T-cell (primary cell): ENCODE measurements at regions not wholly inside any gene's neighbourhood (a gene's known extent, or its start where the extent isn't known, plus 50 kb on each side); places are given as distances from the start of the nearest gene placed in this dataset.

Source experiments
- ATAC-seq, 4 experiments: fragments of 200-7000 bp in 3 of 4; fragments of 150-1000 bp in 1 of 4; cut with Tn5 transposase; replicated peaks in 1 of 4; 1 replicate in 3 of 4; 2 replicates in 1 of 4; pipeline ENCODE4 v1.10.0; 2021; ENCODE audit warnings: moderate library complexity in 3 of 4, mild to moderate bottlenecking in 2 of 4, moderate number of reproducible peaks in 1 of 4
- CTCF ChIA-PET, 2 donors: fragments of 300-600 bp; sonication (Branson Sonifier 250); formaldehyde crosslinking; loops; one replicate each; lab custom pipeline; 2022; ENCODE audit warnings: antibody characterized with exemption in 2 of 2; lab: Charles Lee
- POLR2A ChIA-PET, 2 donors: fragments of 300-600 bp; sonication (Branson Sonifier 250); formaldehyde crosslinking; loops; one replicate each; lab custom pipeline; 2022; ENCODE audit warnings: antibody characterized with exemption in 2 of 2; lab: Charles Lee
- DNase-seq, 35 experiments: peaks; one replicate each; pipeline versions ENCODE4 v3.0.0 to v3.0.0-alpha.2; 2013 to 2023
- H3K27ac ChIP-seq: one replicate; pipeline ENCODE4 v1.5.1; 2013; ENCODE audit warnings: low read length
- H3K27me3 ChIP-seq, 2 experiments: replicated peaks in 1 of 2; 1 replicate in 1 of 2; 2 replicates in 1 of 2; pipeline versions ENCODE4 v1.6.1 to v1.7.0; 2013; ENCODE audit warnings: low read length in 1 of 2, mixed read lengths in 1 of 2; ENCODE audit not compliant: control insufficient read depth in 2 of 2, insufficient read depth in 2 of 2; ENCODE audit errors: extremely low read depth in 1 of 2
- H3K36me3 ChIP-seq, 2 donors: 1 replicate in 1 of 2; 2 replicates in 1 of 2; pipeline versions ENCODE4 v1.6.1 to v1.7.0; 2013; ENCODE audit warnings: low read length in 1 of 2; ENCODE audit not compliant: control insufficient read depth in 2 of 2, insufficient read depth in 1 of 2; ENCODE audit errors: extremely low read depth in 1 of 2
- H3K4me1 ChIP-seq, 2 experiments: 1 replicate in 1 of 2; 2 replicates in 1 of 2; pipeline versions ENCODE4 v1.6.1 to v1.7.0; 2013; ENCODE audit warnings: low read length in 2 of 2, mixed read lengths in 1 of 2; ENCODE audit not compliant: insufficient read depth in 2 of 2, control insufficient read depth in 1 of 2; ENCODE audit errors: extremely low read depth in 1 of 2
- H3K4me3 ChIP-seq, 2 donors: 1 replicate in 1 of 2; 2 replicates in 1 of 2; pipeline versions ENCODE4 v1.5.1 to v1.7.0; 2013; ENCODE audit warnings: mild to moderate bottlenecking in 2 of 2, low read length in 1 of 2, moderate library complexity in 1 of 2; ENCODE audit not compliant: control insufficient read depth in 1 of 2; ENCODE audit errors: extremely low read depth in 1 of 2
- H3K9me3 ChIP-seq: 2 replicates; pipeline ENCODE4 v1.7.0; 2013
- H3K27ac Mint-ChIP-seq, 2 donors: one replicate each; pipeline ENCODE4 v1.8.0; 2020 to 2021; ENCODE audit warnings: mild to moderate bottlenecking in 2 of 2, mixed read lengths in 2 of 2
- H3K27me3 Mint-ChIP-seq, 2 donors: one replicate each; pipeline ENCODE4 v1.8.0; 2021 to 2022; ENCODE audit warnings: mixed read lengths in 2 of 2
- H3K36me3 Mint-ChIP-seq: one replicate; pipeline ENCODE4 v1.8.0; 2021; ENCODE audit warnings: mixed read lengths
- H3K4me1 Mint-ChIP-seq, 3 donors: one replicate each; pipeline ENCODE4 v1.8.0; 2020 to 2022; ENCODE audit warnings: mixed read lengths in 3 of 3, mild to moderate bottlenecking in 1 of 3
- H3K4me3 Mint-ChIP-seq, 3 donors: one replicate each; pipeline ENCODE4 v1.8.0; 2020 to 2022; ENCODE audit warnings: mild to moderate bottlenecking in 3 of 3, mixed read lengths in 3 of 3, moderate library complexity in 3 of 3
- H3K9me3 Mint-ChIP-seq, 3 donors: one replicate each; pipeline ENCODE4 v1.8.0; 2020 to 2022; ENCODE audit warnings: mixed read lengths in 3 of 3
- WGBS: methylation state at CpG from one replicate; pipeline ENCODE4 v1.1.5; 2013; ENCODE audit warnings: missing lambda C conversion rate; ENCODE audit not compliant: insufficient coverage; 5-methylcytosine and 5-hydroxymethylcytosine counted together

DNA sequence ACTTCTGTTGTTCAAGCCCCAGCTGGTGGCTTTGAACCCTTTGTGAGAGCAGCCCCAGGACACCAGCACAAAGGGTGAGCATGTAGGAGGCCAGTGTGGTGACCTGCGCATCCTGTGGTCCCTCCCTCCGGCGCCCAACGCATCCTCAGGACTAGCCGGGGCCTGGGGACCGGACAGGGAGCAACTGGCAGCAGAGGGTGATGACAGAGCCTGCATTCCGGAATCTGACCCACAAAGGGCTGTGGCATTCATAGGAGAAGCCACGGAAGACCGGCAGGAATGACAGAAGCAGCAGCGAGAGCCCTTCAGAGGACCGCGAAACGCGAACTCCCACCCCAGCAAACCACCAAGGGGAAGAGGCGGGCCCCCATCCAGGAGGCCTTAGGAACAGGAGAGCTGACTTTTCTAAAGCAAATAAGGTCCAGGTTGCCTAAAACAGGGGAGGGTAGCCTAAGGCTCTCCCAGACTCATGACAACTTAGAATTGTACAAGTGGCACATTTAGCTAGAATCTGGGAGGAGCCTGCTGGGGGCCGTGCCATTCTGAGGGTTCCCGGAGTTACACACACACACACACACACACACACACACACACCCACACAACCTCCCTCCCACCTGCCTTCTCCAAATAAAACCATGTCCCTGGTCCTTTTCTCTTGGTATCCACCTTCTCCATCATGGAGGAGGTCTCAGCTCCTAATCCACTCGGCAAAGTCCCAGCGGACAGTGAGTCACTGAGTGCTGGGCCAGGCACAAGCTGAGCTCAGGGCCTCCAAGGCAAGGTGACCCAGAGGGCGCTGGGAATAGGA is 232.7 kb downstream of the CTTN start:
- H3K36me3 ChIP-seq: no peaks in the 10 kb centered on the region
- Mint-ChIP-seq H3K27ac (no peak overlapping the region), H3K36me3 (no peaks in the 10 kb centered on the region), H3K4me1 (peaks cover 0 to 2% (median 0%) of the 10 kb centered on the region in 3 donors), H3K4me3 (no peak overlapping the region), H3K9me3 (no peaks in the 10 kb centered on the region), H3K27me3 (peaks cover 6 to 8% of the 10 kb centered on the region in 2 donors)
- H3K4me3 ChIP-seq: no peak overlapping the region
- DNase-seq (no peak), ATAC-seq (no peak)
- CTCF ChIA-PET: no interaction called here
- peaks cover 0 to 29% of the 10 kb centered on the region in 2 experiments for H3K27me3 ChIP-seq
- no peaks in the 10 kb centered on the region for H3K4me1 ChIP-seq
- POLR2A ChIA-PET: no interaction called here
- no peak overlapping the region for H3K27ac ChIP-seq
- 85% methylated on average over 10 of the region's 20 CpGs for WGBS
- H3K9me3 ChIP-seq: no peaks in the 10 kb centered on the region

DNA sequence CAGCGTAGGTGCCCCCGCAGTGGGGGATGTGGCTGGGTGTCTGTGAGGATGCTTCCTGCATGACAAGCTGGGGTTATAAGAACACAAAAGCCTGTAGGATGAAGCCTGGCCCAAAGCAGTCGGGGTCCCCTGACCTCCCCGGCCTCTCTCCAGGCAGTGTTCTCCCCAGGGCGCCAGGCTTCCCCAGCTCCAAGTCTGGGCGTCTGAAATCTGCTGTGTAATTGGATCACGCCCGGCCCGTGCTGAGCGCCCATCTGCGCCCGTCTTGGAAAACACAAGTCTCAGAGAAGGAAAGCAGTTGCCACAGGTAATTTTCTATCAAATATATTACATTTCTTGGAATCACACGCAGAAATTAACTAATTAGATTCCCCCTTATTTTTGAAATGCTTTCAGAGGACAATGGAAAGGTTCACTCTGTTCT is 233.3 kb downstream of the CTTN start:
- ChIA-PET POLR2A (no interaction called here), CTCF (no interaction called here)
- no peaks in the 10 kb centered on the region for H3K36me3 Mint-ChIP-seq
- Histone ChIP-seq H3K9me3 (no peaks in the 10 kb centered on the region), H3K4me3 (no peak overlapping the region), H3K4me1 (no peaks in the 10 kb centered on the region), H3K27me3 (peaks cover 0 to 28% of the 10 kb centered on the region in 2 experiments), H3K36me3 (no peaks in the 10 kb centered on the region), H3K27ac (no peak overlapping the region)
- H3K27ac Mint-ChIP-seq: no peak overlapping the region
- 87% methylated on average over 10 of the region's 13 CpGs for WGBS
- peaks cover 0 to 2% (median 0%) of the 10 kb centered on the region in 3 donors for H3K4me1 Mint-ChIP-seq
- H3K27me3 Mint-ChIP-seq: peaks cover 4 to 6% of the 10 kb centered on the region in 2 donors
- no peaks in the 10 kb centered on the region for H3K9me3 Mint-ChIP-seq
- no peak for ATAC-seq
- DNase-seq: no peak
- no peak overlapping the region for H3K4me3 Mint-ChIP-seq

DNA sequence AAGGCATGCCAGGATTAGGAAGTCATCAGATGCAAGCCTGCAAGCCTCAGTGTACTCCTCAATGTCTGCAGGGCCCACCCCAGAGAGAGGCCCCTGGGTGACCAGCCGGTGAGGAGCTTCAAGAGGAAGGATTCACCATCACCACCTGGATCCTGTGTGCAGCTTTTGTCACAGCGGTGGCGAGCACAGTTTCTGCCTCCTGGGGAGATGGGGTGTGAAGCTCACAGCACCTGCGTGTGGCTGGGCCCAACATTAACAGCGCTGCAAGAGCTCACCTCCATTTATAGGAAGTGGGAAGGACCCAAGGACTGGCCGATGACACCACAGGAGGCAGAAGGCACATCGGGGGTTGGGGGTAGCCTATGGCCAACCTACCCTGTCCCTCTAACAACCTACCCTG is 235.3 kb downstream of the CTTN start:
- Histone ChIP-seq H3K36me3 (no peaks in the 10 kb centered on the region), H3K27me3 (peaks cover 0 to 26% of the 10 kb centered on the region in 2 experiments)
- CTCF ChIA-PET: no interaction called here

DNA sequence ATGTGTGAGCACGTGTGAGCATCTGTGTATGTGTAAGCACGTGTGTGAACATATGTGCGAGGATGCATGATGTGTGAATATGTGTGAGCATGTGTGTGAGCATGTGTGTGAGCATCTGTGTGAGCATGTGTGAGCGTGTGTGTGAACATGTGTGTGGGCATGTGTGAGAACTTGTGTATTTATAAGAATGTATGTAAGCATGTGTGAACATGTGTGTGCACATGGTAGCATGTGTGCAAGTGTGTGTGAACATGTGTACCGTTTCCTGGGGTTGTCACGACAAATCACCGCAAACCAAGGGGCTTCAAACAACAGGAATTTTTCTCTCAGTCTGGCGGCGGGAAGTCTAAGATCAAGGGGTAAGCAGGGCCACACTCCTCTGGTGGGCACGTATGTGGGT is 238.3 kb downstream of the CTTN start:
- ChIA-PET POLR2A (no interaction called here), CTCF (no interaction called here)
- no peak for DNase-seq
- ATAC-seq: no peak
- H3K9me3 ChIP-seq: no peaks in the 10 kb centered on the region
- WGBS: 95% methylated on average over 10 of the region's 10 CpGs
- no peak overlapping the region for H3K4me3 ChIP-seq
- no peak overlapping the region for H3K27ac ChIP-seq
- no peaks in the 10 kb centered on the region for H3K36me3 ChIP-seq
- Mint-ChIP-seq H3K4me3 (no peak overlapping the region), H3K27ac (no peak overlapping the region), H3K4me1 (no peaks in the 10 kb centered on the region), H3K9me3 (no peaks in the 10 kb centered on the region), H3K36me3 (no peaks in the 10 kb centered on the region), H3K27me3 (peaks cover 12% of the 10 kb centered on the region in 2 donors)
- no peaks in the 10 kb centered on the region for H3K4me1 ChIP-seq
- peaks cover 0 to 14% of the 10 kb centered on the region in 2 experiments for H3K27me3 ChIP-seq

More for the DNA sequence above, 235.3 kb downstream of the CTTN start:
- POLR2A ChIA-PET: no interaction called here
- WGBS: 69% methylated on average over 2 of the region's 7 CpGs
- ATAC-seq (no peak), DNase-seq (no peak)
- Mint-ChIP-seq H3K9me3 (no peaks in the 10 kb centered on the region), H3K27ac (no peak overlapping the region), H3K4me1 (peaks cover 0 to 2% (median 0%) of the 10 kb centered on the region in 3 donors), H3K4me3 (no peak overlapping the region), H3K36me3 (no peaks in the 10 kb centered on the region), H3K27me3 (peaks cover 2 to 4% of the 10 kb centered on the region in 2 donors)
- no peak overlapping the region for H3K27ac ChIP-seq
- H3K4me3 ChIP-seq: no peak overlapping the region
- no peaks in the 10 kb centered on the region for H3K9me3 ChIP-seq
- no peaks in the 10 kb centered on the region for H3K4me1 ChIP-seq

DNA sequence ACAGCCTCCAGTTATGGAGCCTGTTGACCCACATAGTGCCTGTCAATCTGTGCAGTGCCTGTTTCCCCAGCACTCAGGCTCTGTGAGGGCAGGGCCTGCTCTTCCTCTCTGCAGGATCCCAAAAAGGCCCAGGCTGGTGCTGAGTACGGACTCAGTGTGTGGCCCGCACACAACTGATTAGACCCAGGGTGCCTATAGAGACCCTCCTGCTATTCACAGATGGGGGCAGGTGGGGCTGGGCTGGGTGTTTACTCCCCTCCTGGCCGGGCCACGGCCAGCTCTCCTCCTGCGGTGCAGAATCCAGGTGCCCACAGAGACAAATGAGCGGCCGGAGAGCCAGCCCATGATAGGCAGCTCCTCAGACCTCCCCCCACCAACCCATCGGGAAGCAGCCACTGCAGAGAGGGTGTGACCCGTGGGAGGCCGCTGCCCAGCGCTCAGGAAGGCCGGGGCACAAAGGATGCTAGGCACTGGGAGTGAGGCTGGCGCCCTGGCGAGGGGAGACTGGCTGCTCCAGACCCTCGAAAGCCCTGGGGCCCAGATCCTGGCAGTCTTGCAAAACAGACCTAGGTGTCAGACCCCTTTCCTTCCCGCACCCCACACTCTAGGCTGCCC is 239.0 kb downstream of the CTTN start:
- WGBS: 87% methylated on average over 11 of the region's 16 CpGs
- Mint-ChIP-seq H3K4me3 (no peak overlapping the region), H3K27me3 (peaks cover 12 to 17% of the 10 kb centered on the region in 2 donors), H3K9me3 (no peaks in the 10 kb centered on the region), H3K36me3 (no peaks in the 10 kb centered on the region), H3K4me1 (no peaks in the 10 kb centered on the region), H3K27ac (no peak overlapping the region)
- Histone ChIP-seq H3K4me1 (no peaks in the 10 kb centered on the region), H3K27ac (no peak overlapping the region), H3K4me3 (no peak overlapping the region), H3K27me3 (peaks cover 0 to 18% of the 10 kb centered on the region in 2 experiments), H3K9me3 (no peaks in the 10 kb centered on the region), H3K36me3 (no peaks in the 10 kb centered on the region)
- CTCF ChIA-PET: no interaction called here
- POLR2A ChIA-PET: no interaction called here
- DNase-seq: no peak
- ATAC-seq: no peak

DNA sequence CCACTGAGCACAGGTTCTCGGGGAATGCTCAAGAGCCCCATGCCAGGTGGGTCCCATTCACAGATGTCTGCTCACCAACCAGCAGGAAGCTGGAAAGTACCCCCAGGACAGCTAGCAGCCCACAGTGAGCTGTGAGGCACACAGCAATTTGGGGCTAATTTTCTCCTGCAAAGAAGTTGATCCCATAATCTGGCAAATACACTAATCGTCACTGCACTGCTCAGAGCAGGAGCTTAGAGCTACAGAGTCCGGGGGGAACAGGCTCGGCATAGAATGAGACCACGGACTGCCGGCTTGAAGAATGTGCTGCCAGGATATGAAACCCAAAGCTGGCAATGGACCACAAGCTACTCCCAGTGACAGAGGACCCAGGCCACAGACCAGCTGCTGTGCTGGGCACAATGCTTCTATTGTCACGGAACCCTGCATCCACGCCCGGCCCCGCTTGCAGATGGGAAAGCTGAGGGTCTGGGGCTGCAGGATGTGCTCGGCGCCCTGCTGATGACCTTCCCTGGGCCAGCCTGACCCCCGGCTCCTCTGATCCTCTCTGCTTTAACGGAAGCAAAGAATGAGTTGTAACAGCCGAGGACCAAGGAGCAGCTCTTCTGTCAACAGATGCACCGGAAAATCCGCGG is 239.7 kb downstream of the CTTN start:
- ChIA-PET POLR2A (no interaction called here), CTCF (no interaction called here)
- Histone ChIP-seq H3K27ac (no peak overlapping the region), H3K36me3 (no peaks in the 10 kb centered on the region), H3K4me1 (no peaks in the 10 kb centered on the region), H3K4me3 (no peak overlapping the region), H3K9me3 (no peaks in the 10 kb centered on the region), H3K27me3 (peaks cover 0 to 17% of the 10 kb centered on the region in 2 experiments)
- Mint-ChIP-seq H3K27ac (no peak overlapping the region), H3K27me3 (peaks cover 7 to 17% of the 10 kb centered on the region in 2 donors), H3K36me3 (no peaks in the 10 kb centered on the region), H3K4me1 (no peaks in the 10 kb centered on the region), H3K4me3 (no peak overlapping the region), H3K9me3 (no peaks in the 10 kb centered on the region)
- no peak for DNase-seq
- ATAC-seq: no peak
- WGBS: 74% methylated on average over 15 of the region's 18 CpGs
